HG03045 (cell line): ENCODE measurements at regions not wholly inside any gene's neighbourhood (a gene's known extent, or its start where the extent isn't known, plus 50 kb on each side); places are given as distances from the start of the nearest gene placed in this dataset.

ENCODE experiments used
- ATAC-seq: cut with Tn5 transposase; IDR thresholded peaks from one replicate; pipeline ENCODE4 v1.9.1; 2021; ENCODE audit warnings: mild to moderate bottlenecking, moderate library complexity; ENCODE audit not compliant: unreplicated experiment

- ATAC-seq = no peak
These were observed 482.0 kb downstream of the SNAPC1 start for GRCh38 chr14:62244221-62244620.

GRCh38 chr14:62247266-62247665 is 485.0 kb downstream of the SNAPC1 start:
- ATAC-seq = no peak

- ATAC-seq = no peak
These were observed 489.0 kb downstream of the SNAPC1 start for GRCh38 chr14:62251237-62251636.

GRCh38 chr14:62253171-62253570 is 491.0 kb downstream of the SNAPC1 start:
- ATAC-seq = no peak

- no peak for ATAC-seq
These were observed 491.7 kb downstream of the SNAPC1 start for GRCh38 chr14:62253911-62254310.

GRCh38 chr14:62269204-62269603 is 507.0 kb downstream of the SNAPC1 start:
- ATAC-seq = no peak

- ATAC-seq = no peak
These were observed 508.0 kb downstream of the SNAPC1 start for GRCh38 chr14:62270236-62270635.

- ATAC-seq = no peak
These were observed 518.1 kb downstream of the SNAPC1 start for GRCh38 chr14:62280366-62280765.

- no peak for ATAC-seq
These were observed 521.6 kb downstream of the SNAPC1 start for GRCh38 chr14:62283837-62284236.

- ATAC-seq = no peak
These were observed 527.3 kb downstream of the SNAPC1 start for GRCh38 chr14:62289471-62289870.

GRCh38 chr14:62301080-62301479 is 538.9 kb downstream of the SNAPC1 start:
- no peak for ATAC-seq

- ATAC-seq = no peak
These were observed 539.7 kb downstream of the SNAPC1 start for GRCh38 chr14:62301911-62302310.

GRCh38 chr14:62303437-62303836 is 541.2 kb downstream of the SNAPC1 start:
- ATAC-seq = no peak

GRCh38 chr14:62304257-62304656 is 542.0 kb downstream of the SNAPC1 start:
- ATAC-seq = no peak

- no peak for ATAC-seq
These were observed 545.6 kb downstream of the SNAPC1 start for GRCh38 chr14:62307844-62308243.

- ATAC-seq = no peak
These were observed 546.1 kb downstream of the SNAPC1 start for GRCh38 chr14:62308316-62308715.

GRCh38 chr14:62308891-62309290 is 546.7 kb downstream of the SNAPC1 start:
- ATAC-seq = no peak

- no peak for ATAC-seq
These were observed 551.0 kb downstream of the SNAPC1 start for GRCh38 chr14:62313212-62313611.

- no peak for ATAC-seq
These were observed 552.0 kb downstream of the SNAPC1 start for GRCh38 chr14:62314221-62314620.

- no peak for ATAC-seq
These were observed 552.7 kb downstream of the SNAPC1 start for GRCh38 chr14:62314871-62315270.

- ATAC-seq = no peak
These were observed 553.4 kb downstream of the SNAPC1 start for GRCh38 chr14:62315631-62316030.

- ATAC-seq = no peak
These were observed 560.0 kb downstream of the SNAPC1 start for GRCh38 chr14:62322216-62322615.

- no peak for ATAC-seq
These were observed 567.2 kb downstream of the SNAPC1 start for GRCh38 chr14:62329427-62329826.

GRCh38 chr14:62347562-62348011 is 585.4 kb downstream of the SNAPC1 start:
- ATAC-seq = no peak
